Memory B cell (primary cell): ENCODE measurements at regions not wholly inside any gene's neighbourhood (a gene's known extent, or its start where the extent isn't known, plus 50 kb on each side); places are given as distances from the start of the nearest gene placed in this dataset.
"Not testable (repeated sequence)": the region's sequence is repeated elsewhere in the genome, so short reads cannot be mapped to it uniquely, and the experiment has no call there.

Experiments used
- ATAC-seq: fragments of 150-1000 bp; cut with Tn5 transposase; 2 replicates; pipeline ENCODE4 v1.10.0; 2021; ENCODE audit warnings: low read depth, mild to moderate bottlenecking, moderate library complexity
- DNase-seq, 2 donors: peaks; one replicate each; pipeline ENCODE4 v3.0.0; 2022; ENCODE audit warnings: low spot score in 2 of 2
- H3K27ac Mint-ChIP-seq: one replicate; pipeline ENCODE4 v1.8.0; 2022; ENCODE audit warnings: mild to moderate bottlenecking, moderate library complexity, mixed read lengths
- H3K27me3 Mint-ChIP-seq: one replicate; pipeline ENCODE4 v1.8.0; 2022; ENCODE audit warnings: mixed read lengths
- H3K36me3 Mint-ChIP-seq: one replicate; pipeline ENCODE4 v1.8.0; 2022; ENCODE audit warnings: mild to moderate bottlenecking, mixed read lengths
- H3K4me1 Mint-ChIP-seq: one replicate; pipeline ENCODE4 v1.8.0; 2022; ENCODE audit warnings: mixed read lengths
- H3K4me3 Mint-ChIP-seq: one replicate; pipeline ENCODE4 v1.8.0; 2022; ENCODE audit warnings: mild to moderate bottlenecking, moderate library complexity, mixed read lengths
- H3K9me3 Mint-ChIP-seq: one replicate; pipeline ENCODE4 v1.8.0; 2022; ENCODE audit warnings: mixed read lengths

GRCh38 chr3:5606884-5607472, 419.5 kb downstream of the EDEM1 start:
- no peak for DNase-seq
- ATAC-seq, result no peak
- no peak overlapping the region for H3K27ac Mint-ChIP-seq
- H3K36me3 Mint-ChIP-seq, result no peaks in the 10 kb centered on the region
- H3K27me3 Mint-ChIP-seq, result peaks cover 2% of the 10 kb centered on the region
- H3K4me3 Mint-ChIP-seq, result no peak overlapping the region
- H3K9me3 Mint-ChIP-seq, result peaks cover 15% of the 10 kb centered on the region
- H3K4me1 Mint-ChIP-seq, result peaks cover 2% of the 10 kb centered on the region

- DNase-seq, result no peak
- Mint-ChIP-seq H3K27me3 (peaks cover 3% of the 10 kb centered on the region), H3K36me3 (no peaks in the 10 kb centered on the region), H3K4me3 (no peak overlapping the region), H3K9me3 (peaks cover 11% of the 10 kb centered on the region), H3K27ac (no peak overlapping the region), H3K4me1 (peaks cover 2% of the 10 kb centered on the region)
- no peak for ATAC-seq
These were observed 420.1 kb downstream of the EDEM1 start for GRCh38 chr3:5607581-5607980.

GRCh38 chr3:5608971-5609370, 421.5 kb downstream of the EDEM1 start:
- H3K36me3 Mint-ChIP-seq, ATAC-seq, H3K9me3 Mint-ChIP-seq, H3K4me3 Mint-ChIP-seq, H3K27ac Mint-ChIP-seq, DNase-seq, H3K4me1 Mint-ChIP-seq, H3K27me3 Mint-ChIP-seq: not testable (repeated sequence)

- no peaks in the 10 kb centered on the region for H3K36me3 Mint-ChIP-seq
- H3K9me3 Mint-ChIP-seq, result no peaks in the 10 kb centered on the region
- DNase-seq, result no peak
- H3K4me1 Mint-ChIP-seq, result no peaks in the 10 kb centered on the region
- H3K4me3 Mint-ChIP-seq, result no peak overlapping the region
- no peak for ATAC-seq
- H3K27ac Mint-ChIP-seq, result no peak overlapping the region
- peaks cover 2% of the 10 kb centered on the region for H3K27me3 Mint-ChIP-seq
These were observed 426.1 kb downstream of the EDEM1 start for GRCh38 chr3:5613599-5613998.

- Mint-ChIP-seq H3K9me3 (no peaks in the 10 kb centered on the region), H3K36me3 (no peaks in the 10 kb centered on the region), H3K4me1 (no peaks in the 10 kb centered on the region), H3K27me3 (peaks cover 2% of the 10 kb centered on the region), H3K4me3 (no peak overlapping the region), H3K27ac (no peak overlapping the region)
- ATAC-seq (no peak), DNase-seq (no peak)
These were observed 429.4 kb downstream of the EDEM1 start for GRCh38 chr3:5616873-5617272.

GRCh38 chr3:5618170-5618569, 430.7 kb downstream of the EDEM1 start:
- no peaks in the 10 kb centered on the region for H3K27me3 Mint-ChIP-seq
- no peaks in the 10 kb centered on the region for H3K9me3 Mint-ChIP-seq
- H3K27ac Mint-ChIP-seq, result no peak overlapping the region
- H3K4me1 Mint-ChIP-seq, result no peaks in the 10 kb centered on the region
- H3K36me3 Mint-ChIP-seq, result no peaks in the 10 kb centered on the region
- DNase-seq (no peak), ATAC-seq (no peak)
- no peak overlapping the region for H3K4me3 Mint-ChIP-seq

- H3K4me1 Mint-ChIP-seq, result no peaks in the 10 kb centered on the region
- ATAC-seq (no peak), DNase-seq (no peak)
- no peak overlapping the region for H3K27ac Mint-ChIP-seq
- peaks cover 3% of the 10 kb centered on the region for H3K9me3 Mint-ChIP-seq
- no peak overlapping the region for H3K4me3 Mint-ChIP-seq
- H3K27me3 Mint-ChIP-seq, result peaks cover 2% of the 10 kb centered on the region
- no peaks in the 10 kb centered on the region for H3K36me3 Mint-ChIP-seq
These were observed 442.9 kb downstream of the EDEM1 start for GRCh38 chr3:5630406-5630805.

GRCh38 chr3:5633960-5634359, 446.5 kb downstream of the EDEM1 start:
- ATAC-seq (no peak), DNase-seq (no peak)
- Mint-ChIP-seq H3K27me3 (peaks cover 2% of the 10 kb centered on the region), H3K4me1 (no peaks in the 10 kb centered on the region), H3K9me3 (peaks cover 2% of the 10 kb centered on the region), H3K4me3 (no peak overlapping the region), H3K36me3 (no peaks in the 10 kb centered on the region), H3K27ac (no peak overlapping the region)

GRCh38 chr3:5634411-5634810, 446.9 kb downstream of the EDEM1 start:
- peaks cover 3% of the 10 kb centered on the region for H3K9me3 Mint-ChIP-seq

GRCh38 chr3:5635746-5636145, 448.2 kb downstream of the EDEM1 start:
- no peaks in the 10 kb centered on the region for H3K27me3 Mint-ChIP-seq
- peaks cover 3% of the 10 kb centered on the region for H3K9me3 Mint-ChIP-seq
- no peak overlapping the region for H3K27ac Mint-ChIP-seq
- no peaks in the 10 kb centered on the region for H3K36me3 Mint-ChIP-seq
- H3K4me1 Mint-ChIP-seq, result no peaks in the 10 kb centered on the region
- ATAC-seq (no peak), DNase-seq (no peak)
- no peak overlapping the region for H3K4me3 Mint-ChIP-seq

More at GRCh38 chr3:5634411-5634810, 446.9 kb downstream of the EDEM1 start:
- H3K4me1 Mint-ChIP-seq, result no peaks in the 10 kb centered on the region
- H3K36me3 Mint-ChIP-seq, result no peaks in the 10 kb centered on the region
- peaks cover 2% of the 10 kb centered on the region for H3K27me3 Mint-ChIP-seq
- H3K27ac Mint-ChIP-seq, result no peak overlapping the region
- ATAC-seq (no peak), DNase-seq (no peak)
- no peak overlapping the region for H3K4me3 Mint-ChIP-seq

- H3K9me3 Mint-ChIP-seq, result peaks cover 3% of the 10 kb centered on the region
- H3K4me3 Mint-ChIP-seq, result no peak overlapping the region
- no peak for DNase-seq
- H3K27me3 Mint-ChIP-seq, result peaks cover 1% of the 10 kb centered on the region
- H3K36me3 Mint-ChIP-seq, result no peaks in the 10 kb centered on the region
- ATAC-seq, result no peak
- no peaks in the 10 kb centered on the region for H3K4me1 Mint-ChIP-seq
- H3K27ac Mint-ChIP-seq, result no peak overlapping the region
These were observed 451.0 kb downstream of the EDEM1 start for GRCh38 chr3:5638550-5638949.

GRCh38 chr3:5644773-5645670, 457.5 kb downstream of the EDEM1 start:
- ATAC-seq (no peak), DNase-seq (no peak)
- peaks cover 1% of the 10 kb centered on the region for H3K27me3 Mint-ChIP-seq
- H3K36me3 Mint-ChIP-seq, result no peaks in the 10 kb centered on the region
- no peak overlapping the region for H3K4me3 Mint-ChIP-seq
- H3K4me1 Mint-ChIP-seq, result no peaks in the 10 kb centered on the region
- H3K9me3 Mint-ChIP-seq, result no peaks in the 10 kb centered on the region
- no peak overlapping the region for H3K27ac Mint-ChIP-seq

- DNase-seq (no peak), ATAC-seq (no peak)
- no peaks in the 10 kb centered on the region for H3K9me3 Mint-ChIP-seq
- peaks cover 1% of the 10 kb centered on the region for H3K27me3 Mint-ChIP-seq
- H3K4me1 Mint-ChIP-seq, result no peaks in the 10 kb centered on the region
- H3K36me3 Mint-ChIP-seq, result no peaks in the 10 kb centered on the region
- no peak overlapping the region for H3K4me3 Mint-ChIP-seq
- no peak overlapping the region for H3K27ac Mint-ChIP-seq
These were observed 458.3 kb downstream of the EDEM1 start for GRCh38 chr3:5645692-5646410.

- Mint-ChIP-seq H3K27me3 (no peaks in the 10 kb centered on the region), H3K9me3 (no peaks in the 10 kb centered on the region), H3K4me3 (no peak overlapping the region), H3K27ac (no peak overlapping the region), H3K36me3 (no peaks in the 10 kb centered on the region), H3K4me1 (no peaks in the 10 kb centered on the region)
- DNase-seq (no peak), ATAC-seq (no peak)
These were observed 462.8 kb downstream of the EDEM1 start for GRCh38 chr3:5650303-5650702.
